Mesodermal cell (in vitro differentiated cells): ENCODE measurements at regions not wholly inside any gene's neighbourhood (a gene's known extent, or its start where the extent isn't known, plus 50 kb on each side); places are given as distances from the start of the nearest gene placed in this dataset.
"Not testable (repeated sequence)": the region's sequence is repeated elsewhere in the genome, so short reads cannot be mapped to it uniquely, and the experiment has no call there.

Experiments
- H3K27ac ChIP-seq: 2 replicates; pipeline ENCODE4 v1.7.0; 2013; ENCODE audit warnings: mild to moderate bottlenecking, low read depth, low read length, moderate library complexity; ENCODE audit not compliant: severe bottlenecking
- H3K36me3 ChIP-seq: 2 replicates; pipeline ENCODE4 v1.7.1; 2013; ENCODE audit warnings: mild to moderate bottlenecking, low read length, moderate library complexity; ENCODE audit not compliant: control insufficient read depth, insufficient read depth
- H3K4me1 ChIP-seq: one replicate; pipeline ENCODE4 v1.7.1; 2013; ENCODE audit warnings: mild to moderate bottlenecking, low read length; ENCODE audit not compliant: insufficient read depth, control insufficient read depth, poor library complexity, severe bottlenecking
- H3K4me3 ChIP-seq: 2 replicates; pipeline ENCODE4 v1.7.0; 2013; ENCODE audit warnings: low read length, control low read depth, mild to moderate bottlenecking; ENCODE audit not compliant: insufficient read depth, poor library complexity, severe bottlenecking; ENCODE audit errors: extremely low read depth
- H3K9me3 ChIP-seq: 2 replicates; pipeline ENCODE4 v1.7.1; 2013; ENCODE audit warnings: mild to moderate bottlenecking, low read length, moderate library complexity; ENCODE audit not compliant: control insufficient read depth
- WGBS, 2 experiments: methylation state at CpG; one replicate each; pipeline ENCODE4 v1.1.5; 2013; ENCODE audit warnings: missing lambda C conversion rate in 2 of 2; ENCODE audit not compliant: insufficient coverage in 2 of 2; 5-methylcytosine and 5-hydroxymethylcytosine counted together

- WGBS, 2 experiments, result 70 to 91% methylated on average over 3 to 4 of the region's 5 CpGs
- not testable (repeated sequence) for H3K4me1 ChIP-seq, H3K4me3 ChIP-seq, H3K27ac ChIP-seq
- H3K9me3 ChIP-seq, result peaks cover 29% of the 10 kb centered on the region
- peaks cover 27% of the 10 kb centered on the region for H3K36me3 ChIP-seq
These were observed 60.6 kb upstream of the HGFAC start for GRCh38 chr4:3381208-3381607.

- Histone ChIP-seq H3K9me3 (peaks cover 29% of the 10 kb centered on the region), H3K4me3 (no peak overlapping the region), H3K27ac (no peak overlapping the region), H3K36me3 (peaks cover 20% of the 10 kb centered on the region), H3K4me1 (peaks cover 17% of the 10 kb centered on the region)
- 89 to 93% methylated on average over 4 to 5 of the region's 6 CpGs for WGBS, 2 experiments
These were observed 59.5 kb upstream of the HGFAC start for GRCh38 chr4:3382251-3382650.

GRCh38 chr4:3384391-3384770 is 57.4 kb upstream of the HGFAC start:
- H3K4me1 ChIP-seq, result peaks cover 37% of the 10 kb centered on the region
- no peak overlapping the region for H3K4me3 ChIP-seq
- H3K36me3 ChIP-seq, result peaks cover 2% of the 10 kb centered on the region
- H3K27ac ChIP-seq, result no peak overlapping the region
- WGBS, 2 experiments, result 86 to 99% methylated on average over 6 to 7 of the region's 7 CpGs
- peaks cover 18% of the 10 kb centered on the region for H3K9me3 ChIP-seq

- WGBS, 2 experiments, result 90 to 92% methylated on average over 22 to 35 of the region's 35 CpGs
- no peak overlapping the region for H3K4me3 ChIP-seq
- H3K27ac ChIP-seq, result no peak overlapping the region
- H3K4me1 ChIP-seq, result peaks cover 44% of the 10 kb centered on the region
- no peaks in the 10 kb centered on the region for H3K36me3 ChIP-seq
- H3K9me3 ChIP-seq, result peaks cover 12% of the 10 kb centered on the region
These were observed 56.7 kb upstream of the HGFAC start for GRCh38 chr4:3384771-3385710.

GRCh38 chr4:3385711-3386420 is 55.9 kb upstream of the HGFAC start:
- 93 to 96% methylated on average over 17 of the region's 21 CpGs for whole genome bisulfite sequencing, 2 experiments
- Histone ChIP-seq H3K9me3 (peaks cover 5% of the 10 kb centered on the region), H3K4me3 (no peak overlapping the region), H3K4me1 (peaks cover 52% of the 10 kb centered on the region), H3K36me3 (no peaks in the 10 kb centered on the region), H3K27ac (no peak overlapping the region)

- Histone ChIP-seq H3K4me3 (no peak overlapping the region), H3K4me1 (peaks cover 57% of the 10 kb centered on the region), H3K27ac (no peak overlapping the region), H3K36me3 (no peaks in the 10 kb centered on the region), H3K9me3 (peaks cover 2% of the 10 kb centered on the region)
- WGBS, 2 experiments, result 89 to 94% methylated on average over 9 of the region's 9 CpGs
These were observed 55.2 kb upstream of the HGFAC start for GRCh38 chr4:3386526-3386925.

GRCh38 chr4:3387154-3387942 is 54.4 kb upstream of the HGFAC start:
- Histone ChIP-seq H3K27ac (peak overlapping the region; percentile 10), H3K9me3 (no peaks in the 10 kb centered on the region), H3K4me1 (peaks cover 58% of the 10 kb centered on the region), H3K4me3 (no peak overlapping the region), H3K36me3 (no peaks in the 10 kb centered on the region)
- WGBS, 2 experiments, result 71 to 76% methylated on average over 9 to 12 of the region's 15 CpGs

- no peak overlapping the region for H3K4me3 ChIP-seq
- 20 to 55% methylated on average over 1 to 4 of the region's 12 CpGs for WGBS, 2 experiments
- H3K36me3 ChIP-seq, result no peaks in the 10 kb centered on the region
- H3K4me1 ChIP-seq, result peaks cover 58% of the 10 kb centered on the region
- H3K9me3 ChIP-seq, result no peaks in the 10 kb centered on the region
- peak overlapping the region; percentile 10 for H3K27ac ChIP-seq
These were observed 53.8 kb upstream of the HGFAC start for GRCh38 chr4:3387943-3388361.

- peaks cover 58% of the 10 kb centered on the region for H3K4me1 ChIP-seq
- H3K4me3 ChIP-seq, result no peak overlapping the region
- 58 to 64% methylated on average over 10 of the region's 16 CpGs for WGBS, 2 experiments
- H3K36me3 ChIP-seq, result peaks cover under 1% of the 10 kb centered on the region
- no peaks in the 10 kb centered on the region for H3K9me3 ChIP-seq
- H3K27ac ChIP-seq, result peak overlapping the region; percentile 64
These were observed 53.1 kb upstream of the HGFAC start for GRCh38 chr4:3388471-3389232.
